ENCODE measurements at regions not wholly inside any gene's neighbourhood (a gene's known extent, or its start where the extent isn't known, plus 50 kb on each side); places are given as distances from the start of the nearest gene placed in this dataset.

DNA sequence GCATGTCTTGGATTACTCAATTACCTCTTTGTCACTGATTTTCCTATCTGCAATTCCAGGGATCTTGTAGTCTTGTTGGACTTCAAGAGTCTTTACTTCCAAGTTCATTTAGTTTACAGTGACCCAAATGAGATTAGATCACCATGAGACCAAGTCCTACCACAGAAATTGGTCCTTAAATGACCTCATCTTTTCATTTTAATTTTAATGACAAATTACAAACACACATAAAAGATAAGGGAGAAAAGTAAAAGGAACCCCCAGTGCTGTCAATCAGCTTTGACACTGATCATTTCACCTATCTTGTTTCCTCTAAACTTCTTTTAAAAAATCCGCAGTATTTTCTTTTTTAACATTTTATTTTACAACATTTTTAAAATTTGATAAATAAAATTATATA lies 54.9 kb upstream of the FYN start:
- no peak for TF ChIP-seq POLR2A (IDR thresholded peaks at IDR 0.05)
- TF ChIP-seq, protein P1, sequence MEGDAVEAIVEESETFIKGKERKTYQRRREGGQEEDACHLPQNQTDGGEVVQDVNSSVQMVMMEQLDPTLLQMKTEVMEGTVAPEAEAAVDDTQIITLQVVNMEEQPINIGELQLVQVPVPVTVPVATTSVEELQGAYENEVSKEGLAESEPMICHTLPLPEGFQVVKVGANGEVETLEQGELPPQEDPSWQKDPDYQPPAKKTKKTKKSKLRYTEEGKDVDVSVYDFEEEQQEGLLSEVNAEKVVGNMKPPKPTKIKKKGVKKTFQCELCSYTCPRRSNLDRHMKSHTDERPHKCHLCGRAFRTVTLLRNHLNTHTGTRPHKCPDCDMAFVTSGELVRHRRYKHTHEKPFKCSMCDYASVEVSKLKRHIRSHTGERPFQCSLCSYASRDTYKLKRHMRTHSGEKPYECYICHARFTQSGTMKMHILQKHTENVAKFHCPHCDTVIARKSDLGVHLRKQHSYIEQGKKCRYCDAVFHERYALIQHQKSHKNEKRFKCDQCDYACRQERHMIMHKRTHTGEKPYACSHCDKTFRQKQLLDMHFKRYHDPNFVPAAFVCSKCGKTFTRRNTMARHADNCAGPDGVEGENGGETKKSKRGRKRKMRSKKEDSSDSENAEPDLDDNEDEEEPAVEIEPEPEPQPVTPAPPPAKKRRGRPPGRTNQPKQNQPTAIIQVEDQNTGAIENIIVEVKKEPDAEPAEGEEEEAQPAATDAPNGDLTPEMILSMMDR (IDR thresholded peaks at IDR 0.05) = no peak
